ENCODE measurements at regions not wholly inside any gene's neighbourhood (a gene's known extent, or its start where the extent isn't known, plus 50 kb on each side); places are given as distances from the start of the nearest gene placed in this dataset.

- TF ChIP-seq CTCF (IDR thresholded peaks at IDR 0.05) (no peak), POLR2A (IDR thresholded peaks at IDR 0.05) (no peak)
Measured at GRCh38 chr1:193421487-193421886, 235.1 kb upstream of the B3GALT2 start.
